Vagina (tissue), 2 donors: ENCODE measurements at regions not wholly inside any gene's neighbourhood (a gene's known extent, or its start where the extent isn't known, plus 50 kb on each side); places are given as distances from the start of the nearest gene placed in this dataset.

Experiments
- CTCF ChIP-seq, 3 experiments: fragments of 450-650 bp in 2 of 3; fragments of 200-600 bp in 1 of 3; sonication (generic) in 1 of 3; IDR thresholded peaks; one replicate each; pipeline ENCODE4 v1.5.1; 2017 to 2019; ENCODE audit warnings: antibody characterized with exemption in 3 of 3, mild to moderate bottlenecking in 2 of 3, moderate library complexity in 2 of 3
- POLR2AphosphoS5 ChIP-seq, 2 donors: sonication (generic); formaldehyde crosslinking; IDR thresholded peaks; one replicate each; pipeline ENCODE4 v1.9.0; 2017; ENCODE audit warnings: antibody characterized with exemption in 2 of 2, mild to moderate bottlenecking in 2 of 2, low read depth in 1 of 2; ENCODE audit not compliant: insufficient read depth in 1 of 2

DNA sequence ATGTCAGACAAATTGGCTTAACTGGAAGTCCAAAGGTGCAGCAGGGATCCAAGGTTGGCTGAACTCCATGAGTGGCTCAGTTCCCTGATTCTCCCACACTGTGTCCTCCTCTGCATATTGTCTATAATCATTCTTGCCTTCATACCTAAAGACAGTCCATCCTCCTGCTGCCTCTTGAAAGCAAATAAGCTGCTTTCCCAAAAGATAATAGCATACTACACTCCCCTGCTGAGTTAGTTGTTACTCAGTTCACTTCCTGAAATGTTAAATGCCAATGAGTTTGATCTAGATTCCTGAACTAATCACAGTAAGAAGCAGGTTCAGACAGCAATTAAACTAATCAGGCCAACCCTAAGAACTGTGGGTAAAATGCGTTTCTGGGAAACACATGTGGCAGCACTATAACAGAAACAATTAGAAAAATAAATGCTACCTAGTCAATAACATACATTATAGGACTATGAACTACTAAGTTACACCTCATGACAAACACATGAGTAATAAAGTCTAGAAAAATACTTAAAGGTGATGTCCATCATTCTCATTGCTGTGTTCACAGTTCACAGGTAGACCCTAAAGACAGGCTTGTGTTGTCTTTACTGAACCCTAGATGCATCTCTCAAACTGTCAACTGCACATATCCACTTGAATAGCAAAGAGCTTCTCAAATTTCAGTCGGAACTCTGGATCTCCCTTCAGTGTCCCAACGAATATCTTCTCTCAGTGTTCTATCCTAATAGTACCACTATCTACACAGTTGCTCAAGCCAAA is 50.8 kb upstream of the BOLA1 start:
- TF ChIP-seq CTCF (IDR thresholded peaks at IDR 0.05) (no peak), POLR2AphosphoS5 (IDR thresholded peaks at IDR 0.05; ENCODE audit: insufficient read depth in 1 of 2, low read depth in 1 of 2) (no peak)
